A549 (cell line): ENCODE measurements at regions not wholly inside any gene's neighbourhood (a gene's known extent, or its start where the extent isn't known, plus 50 kb on each side); places are given as distances from the start of the nearest gene placed in this dataset.
"Not testable (repeated sequence)": the region's sequence is repeated elsewhere in the genome, so short reads cannot be mapped to it uniquely, and the experiment has no call there.

Experiments
- BHLHE40 ChIP-seq: IDR thresholded peaks from 2 replicates; pipeline ENCODE4 v1.6.1; 2012; ENCODE audit warnings: low read depth, low read length, inconsistent platforms
- FOSL2 ChIP-seq, 2 experiments: fragments of 450-650 bp in 1 of 2; fragments of >200 bp in 1 of 2; sonication (Bioruptor Twin) in 1 of 2; formaldehyde crosslinking; IDR thresholded peaks; 2 replicates each; pipeline versions ENCODE4 v1.5.0 to v1.6.1; 2016 to 2020; ENCODE audit warnings: mild to moderate bottlenecking in 1 of 2, moderate library complexity in 1 of 2
- POLR2A ChIP-seq: IDR thresholded peaks from 2 replicates; pipeline ENCODE4 v1.6.1; 2012; ENCODE audit warnings: mild to moderate bottlenecking, low read length
- RARB ChIP-seq: fragments of 250-450 bp; sonication (Bioruptor Pico); IDR thresholded peaks from 2 replicates; pipeline ENCODE4 v1.8.0; 2021; ENCODE audit warnings: mild to moderate bottlenecking, moderate library complexity
- TF ChIP-seq, protein P1 (sequence below): fragments of >200 bp; sonication (Bioruptor Twin); formaldehyde crosslinking; IDR thresholded peaks from 3 replicates; pipeline ENCODE4 v1.5.1; 2016
- TF ChIP-seq, protein P2 (sequence below): fragments of 250-450 bp; sonication (Bioruptor Pico); IDR thresholded peaks from 2 replicates; pipeline ENCODE4 v1.5.0; 2021; ENCODE audit warnings: mild to moderate bottlenecking, moderate library complexity, borderline replicate concordance
- TF ChIP-seq, protein P3 (sequence below): IDR thresholded peaks from 2 replicates; pipeline ENCODE4 v1.6.1; 2012

DNA sequence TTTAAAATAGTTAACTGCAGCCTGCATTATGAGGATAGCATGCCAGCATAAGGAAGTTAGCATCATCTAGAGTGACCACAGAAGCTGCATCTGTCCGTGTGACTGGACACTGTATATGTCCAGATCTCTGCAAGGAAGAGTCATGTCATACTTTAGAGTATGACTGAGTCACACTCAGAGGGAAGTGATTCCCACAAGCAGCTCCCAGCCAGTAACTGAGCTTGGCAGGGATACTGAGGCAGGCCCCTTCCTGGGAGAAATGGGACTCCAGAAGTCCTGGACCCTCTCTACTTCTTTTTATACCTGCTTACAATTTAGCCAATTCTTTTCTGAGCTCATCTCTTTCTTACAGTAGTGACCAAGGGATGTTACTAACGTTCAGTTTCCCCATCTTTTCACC, 2975.9 kb downstream of the RPIA start:
- TF ChIP-seq, protein P1, sequence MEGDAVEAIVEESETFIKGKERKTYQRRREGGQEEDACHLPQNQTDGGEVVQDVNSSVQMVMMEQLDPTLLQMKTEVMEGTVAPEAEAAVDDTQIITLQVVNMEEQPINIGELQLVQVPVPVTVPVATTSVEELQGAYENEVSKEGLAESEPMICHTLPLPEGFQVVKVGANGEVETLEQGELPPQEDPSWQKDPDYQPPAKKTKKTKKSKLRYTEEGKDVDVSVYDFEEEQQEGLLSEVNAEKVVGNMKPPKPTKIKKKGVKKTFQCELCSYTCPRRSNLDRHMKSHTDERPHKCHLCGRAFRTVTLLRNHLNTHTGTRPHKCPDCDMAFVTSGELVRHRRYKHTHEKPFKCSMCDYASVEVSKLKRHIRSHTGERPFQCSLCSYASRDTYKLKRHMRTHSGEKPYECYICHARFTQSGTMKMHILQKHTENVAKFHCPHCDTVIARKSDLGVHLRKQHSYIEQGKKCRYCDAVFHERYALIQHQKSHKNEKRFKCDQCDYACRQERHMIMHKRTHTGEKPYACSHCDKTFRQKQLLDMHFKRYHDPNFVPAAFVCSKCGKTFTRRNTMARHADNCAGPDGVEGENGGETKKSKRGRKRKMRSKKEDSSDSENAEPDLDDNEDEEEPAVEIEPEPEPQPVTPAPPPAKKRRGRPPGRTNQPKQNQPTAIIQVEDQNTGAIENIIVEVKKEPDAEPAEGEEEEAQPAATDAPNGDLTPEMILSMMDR: not testable (repeated sequence)
- not testable (repeated sequence) for TF ChIP-seq RARB (CRISPR knock-in tag); POLR2A; FOSL2 (IDR thresholded peaks at IDR 0.05); FOSL2 (CRISPR knock-in tag; IDR thresholded peaks at IDR 0.05); BHLHE40
- TF ChIP-seq, protein P2, sequence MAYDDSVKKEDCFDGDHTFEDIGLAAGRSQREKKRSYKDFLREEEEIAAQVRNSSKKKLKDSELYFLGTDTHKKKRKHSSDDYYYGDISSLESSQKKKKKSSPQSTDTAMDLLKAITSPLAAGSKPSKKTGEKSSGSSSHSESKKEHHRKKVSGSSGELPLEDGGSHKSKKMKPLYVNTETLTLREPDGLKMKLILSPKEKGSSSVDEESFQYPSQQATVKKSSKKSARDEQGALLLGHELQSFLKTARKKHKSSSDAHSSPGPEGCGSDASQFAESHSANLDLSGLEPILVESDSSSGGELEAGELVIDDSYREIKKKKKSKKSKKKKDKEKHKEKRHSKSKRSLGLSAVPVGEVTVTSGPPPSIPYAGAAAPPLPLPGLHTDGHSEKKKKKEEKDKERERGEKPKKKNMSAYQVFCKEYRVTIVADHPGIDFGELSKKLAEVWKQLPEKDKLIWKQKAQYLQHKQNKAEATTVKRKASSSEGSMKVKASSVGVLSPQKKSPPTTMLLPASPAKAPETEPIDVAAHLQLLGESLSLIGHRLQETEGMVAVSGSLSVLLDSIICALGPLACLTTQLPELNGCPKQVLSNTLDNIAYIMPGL: not testable (repeated sequence)
- TF ChIP-seq, protein P3, sequence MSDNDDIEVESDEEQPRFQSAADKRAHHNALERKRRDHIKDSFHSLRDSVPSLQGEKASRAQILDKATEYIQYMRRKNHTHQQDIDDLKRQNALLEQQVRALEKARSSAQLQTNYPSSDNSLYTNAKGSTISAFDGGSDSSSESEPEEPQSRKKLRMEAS: not testable (repeated sequence)
